ENCODE measurements at regions not wholly inside any gene's neighbourhood (a gene's known extent, or its start where the extent isn't known, plus 50 kb on each side); places are given as distances from the start of the nearest gene placed in this dataset.

- POLR2A ChIA-PET: no interaction called here
- H3K4me3 ChIP-seq (ENCODE audit: low read depth, low read length): no peak overlapping the region
- no peaks in the 10 kb centered on the region for H3K36me3 ChIP-seq (ENCODE audit: control insufficient read depth in 2 of 2, insufficient read depth in 1 of 2, low read length in 2 of 2)
- H3K27ac ChIP-seq (ENCODE audit: extremely low read depth, low read depth, low read length): no peak overlapping the region
- H3K4me1 ChIP-seq (ENCODE audit: control insufficient read depth, insufficient read depth, low read length): no peaks in the 10 kb centered on the region
- CTCF ChIA-PET: no interaction called here
- TF ChIP-seq HOXD13 (CRISPR knock-in tag; IDR thresholded peaks at IDR 0.05; ENCODE audit: borderline replicate concordance) (peak; percentile 83), ZNF837 (tag by site-specific recombination; IDR thresholded peaks at IDR 0.05) (no peak), ZIC2 (tag by site-specific recombination; IDR thresholded peaks at IDR 0.05) (no peak), ZNF114 (tag by site-specific recombination; IDR thresholded peaks at IDR 0.05) (0 out of 2 replicates have a peak, but pooled peaks have one; percentile 16), ZNF214 (tag by site-specific recombination; IDR thresholded peaks at IDR 0.05; ENCODE audit: borderline replicate concordance) (no peak), ZNF785 (tag by site-specific recombination; IDR thresholded peaks at IDR 0.05) (peak; percentile 80), ZBTB20 (tag by site-specific recombination; IDR thresholded peaks at IDR 0.05) (0 out of 2 replicates have a peak, but pooled peaks have one; percentile 4), ZNF670 (tag by site-specific recombination; IDR thresholded peaks at IDR 0.05; ENCODE audit: low read depth) (0 out of 2 replicates have a peak, but pooled peaks have one; percentile 5), EGR2 (tag by site-specific recombination; IDR thresholded peaks at IDR 0.05; ENCODE audit: low read depth) (peak; percentile 66), SALL2 (tag by site-specific recombination; IDR thresholded peaks at IDR 0.05; ENCODE audit: borderline replicate concordance) (no peak), ZNF10 (tag by site-specific recombination; IDR thresholded peaks at IDR 0.05) (no peak), ZSCAN23 (tag by site-specific recombination; IDR thresholded peaks at IDR 0.05) (no peak), ZNF473 (tag by site-specific recombination; IDR thresholded peaks at IDR 0.05) (0 out of 2 replicates have a peak, but pooled peaks have one; percentile 6), BCL6B (tag by site-specific recombination; IDR thresholded peaks at IDR 0.05) (0 out of 2 replicates have a peak, but pooled peaks have one; percentile 22), ZFHX2 (tag by site-specific recombination; conservative IDR thresholded peaks at IDR 0.05) (peak; percentile 66), ZBTB7A (tag by site-specific recombination; IDR thresholded peaks at IDR 0.05; ENCODE audit: low read depth) (no peak), ZNF175 (tag by site-specific recombination; IDR thresholded peaks at IDR 0.05) (no peak), REPIN1 (tag by site-specific recombination; IDR thresholded peaks at IDR 0.05; ENCODE audit: low read depth) (no peak), ZNF404 (tag by site-specific recombination; IDR thresholded peaks at IDR 0.05) (no peak), PRDM10 (tag by site-specific recombination; IDR thresholded peaks at IDR 0.05) (no peak), ZNF677 (tag by site-specific recombination; IDR thresholded peaks at IDR 0.05) (no peak), ZNF596 (tag by site-specific recombination; IDR thresholded peaks at IDR 0.05) (no peak), ZNF324 (tag by site-specific recombination; IDR thresholded peaks at IDR 0.05) (no peak), WT1 (tag by site-specific recombination; IDR thresholded peaks at IDR 0.05) (peak; percentile 17; the same call in 1 of the 2 replicates), ZBTB1 (tag by site-specific recombination; IDR thresholded peaks at IDR 0.05) (no peak), ZNF488 (tag by site-specific recombination; IDR thresholded peaks at IDR 0.05) (0 out of 2 replicates have a peak, but pooled peaks have one; percentile 7), KLF1 (tag by site-specific recombination; IDR thresholded peaks at IDR 0.05) (peak; percentile 82), ZBTB48 (tag by site-specific recombination; IDR thresholded peaks at IDR 0.05) (peak; percentile 23; the same call in 1 of the 2 replicates), BCL11A (tag by site-specific recombination; IDR thresholded peaks at IDR 0.05; ENCODE audit: low read depth) (no peak), ZFP41 (tag by site-specific recombination; IDR thresholded peaks at IDR 0.05; ENCODE audit: borderline replicate concordance) (no peak), ZNF621 (tag by site-specific recombination; IDR thresholded peaks at IDR 0.05) (0 out of 2 replicates have a peak, but pooled peaks have one; percentile 9)
- no peaks in the 10 kb centered on the region for H3K9me3 ChIP-seq (ENCODE audit: control insufficient read depth, insufficient read depth, low read depth, low read length)
Observed at GRCh38 chr22:44616882-44617655, 84.9 kb upstream of the PRR5 start.
